ENCODE measurements at regions not wholly inside any gene's neighbourhood (a gene's known extent, or its start where the extent isn't known, plus 50 kb on each side); places are given as distances from the start of the nearest gene placed in this dataset.

DNA sequence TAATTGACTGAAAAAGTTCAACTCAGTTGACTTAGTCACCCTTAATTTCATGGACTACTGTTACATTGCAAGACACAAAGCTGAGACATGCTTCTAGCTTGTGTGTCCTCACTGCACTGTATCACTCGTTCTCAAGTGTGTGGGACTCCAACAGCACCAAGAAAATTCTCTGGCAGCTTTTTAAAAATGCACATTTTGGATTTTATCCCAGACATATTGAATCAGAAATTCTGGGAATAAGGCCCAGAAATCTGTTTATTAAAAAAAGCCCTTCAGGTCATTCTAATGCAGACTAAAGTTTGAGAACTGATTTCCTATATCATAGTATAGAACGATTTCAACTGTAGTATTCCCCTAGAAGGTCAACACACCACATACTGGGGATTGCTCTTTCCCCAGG lies 1485.3 kb downstream of the PCDH9 start:
- H3K4me3 ChIP-seq (replicated peaks in 1 of 2; ENCODE audit: low read depth in 1 of 2, low read length in 2 of 2) = no peak overlapping the region
- intact Hi-C loops (cut with micrococcal nuclease) = no loop called here
- BruUV-seq (replicated peaks) = no TSS peak
- H3K9ac ChIP-seq (ENCODE audit: low read length) = no peak overlapping the region
- H3K4me2 ChIP-seq (ENCODE audit: low read length) = no peak overlapping the region
- H2AFZ ChIP-seq (ENCODE audit: low read depth, low read length, poor library complexity, severe bottlenecking) = no peak overlapping the region
- no peaks in the 10 kb centered on the region for H3K79me2 ChIP-seq (ENCODE audit: insufficient read depth, low read length)
- H3K4me1 ChIP-seq (ENCODE audit: control insufficient read depth in 1 of 2, insufficient read depth in 2 of 2, low read length in 2 of 2) = no peaks in the 10 kb centered on the region
- ATAC-seq = no peak
- no peaks in the 10 kb centered on the region for H4K20me1 ChIP-seq (ENCODE audit: insufficient read depth)
- ChIA-PET POLR2A (no interaction called here), RAD21 (ENCODE audit: low non-redundant PET in 1 of 2, low total read pairs in 2 of 2, uncharacterized antibody in 2 of 2, unreplicated experiment in 2 of 2) (no interaction called here), CTCF (no interaction called here)
- H3K27me3 ChIP-seq (ENCODE audit: insufficient read depth, low read length) = no peaks in the 10 kb centered on the region
- H3K9me3 ChIP-seq (ENCODE audit: control insufficient read depth in 1 of 2, insufficient read depth in 1 of 2, low read depth in 1 of 2, low read length in 2 of 2) = no peaks in the 10 kb centered on the region
- H3K27ac ChIP-seq (ENCODE audit: low read depth, low read length) = no peak overlapping the region
- no peaks in the 10 kb centered on the region for H3K36me3 ChIP-seq (ENCODE audit: control insufficient read depth in 1 of 2, insufficient read depth in 2 of 2, low read length in 2 of 2)
- no peaks in the 10 kb centered on the region for H3K9me2 ChIP-seq (ENCODE audit: insufficient read depth)
- no peak for TF ChIP-seq TCF7L2 (IDR thresholded peaks at IDR 0.05; ENCODE audit: borderline replicate concordance, extremely low read depth, insufficient read depth, insufficient read length)
- no peak for TF ChIP-seq SRF (IDR thresholded peaks at IDR 0.05; ENCODE audit: low read depth)
- TF ChIP-seq EZH2phosphoT487 (IDR thresholded peaks at IDR 0.05; ENCODE audit: borderline replicate concordance) = no peak
- TF ChIP-seq JUND (IDR thresholded peaks at IDR 0.05) = no peak
- TF ChIP-seq SIN3A (IDR thresholded peaks at IDR 0.05; ENCODE audit: low read depth) = no peak
- TF ChIP-seq REST (IDR thresholded peaks at IDR 0.05; ENCODE audit: low read depth) = no peak
- no peak for TF ChIP-seq ZNF274 (IDR thresholded peaks at IDR 0.05; ENCODE audit: low read depth, low read length)
- no peak for TF ChIP-seq ZFX (IDR thresholded peaks at IDR 0.05)
- TF ChIP-seq, protein P1, sequence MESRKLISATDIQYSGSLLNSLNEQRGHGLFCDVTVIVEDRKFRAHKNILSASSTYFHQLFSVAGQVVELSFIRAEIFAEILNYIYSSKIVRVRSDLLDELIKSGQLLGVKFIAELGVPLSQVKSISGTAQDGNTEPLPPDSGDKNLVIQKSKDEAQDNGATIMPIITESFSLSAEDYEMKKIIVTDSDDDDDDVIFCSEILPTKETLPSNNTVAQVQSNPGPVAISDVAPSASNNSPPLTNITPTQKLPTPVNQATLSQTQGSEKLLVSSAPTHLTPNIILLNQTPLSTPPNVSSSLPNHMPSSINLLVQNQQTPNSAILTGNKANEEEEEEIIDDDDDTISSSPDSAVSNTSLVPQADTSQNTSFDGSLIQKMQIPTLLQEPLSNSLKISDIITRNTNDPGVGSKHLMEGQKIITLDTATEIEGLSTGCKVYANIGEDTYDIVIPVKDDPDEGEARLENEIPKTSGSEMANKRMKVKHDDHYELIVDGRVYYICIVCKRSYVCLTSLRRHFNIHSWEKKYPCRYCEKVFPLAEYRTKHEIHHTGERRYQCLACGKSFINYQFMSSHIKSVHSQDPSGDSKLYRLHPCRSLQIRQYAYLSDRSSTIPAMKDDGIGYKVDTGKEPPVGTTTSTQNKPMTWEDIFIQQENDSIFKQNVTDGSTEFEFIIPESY (IDR thresholded peaks at IDR 0.05; ENCODE audit: extremely low read depth, insufficient replicate concordance, low read length) = no peak
- no peak for TF ChIP-seq EZH2 (IDR thresholded peaks at IDR 0.05)
- DNase-seq (ENCODE audit: low read depth, low spot score) = no peak

Measured in HCT116 (cell line).